Gastrocnemius medialis (tissue), 4 donors: ENCODE measurements at regions not wholly inside any gene's neighbourhood (a gene's known extent, or its start where the extent isn't known, plus 50 kb on each side); places are given as distances from the start of the nearest gene placed in this dataset.
"Not testable (repeated sequence)": the region's sequence is repeated elsewhere in the genome, so short reads cannot be mapped to it uniquely, and the experiment has no call there.

ENCODE experiments used
- POLR2A ChIP-seq, 2 donors: fragments of 450-650 bp; IDR thresholded peaks; one replicate each; pipeline ENCODE4 v1.6.1; 2017; ENCODE audit warnings: antibody characterized with exemption in 2 of 2, mild to moderate bottlenecking in 2 of 2, moderate library complexity in 2 of 2
- TF ChIP-seq, protein P1 (sequence below), 5 experiments: fragments of 450-650 bp in 3 of 5; fragments of 200-600 bp in 2 of 5; sonication (generic) in 2 of 5; IDR thresholded peaks in 4 of 5; conservative IDR thresholded peaks in 1 of 5; 1 replicate in 4 of 5; 2 replicates in 1 of 5; pipeline ENCODE4 v1.5.1; 2016 to 2019; ENCODE audit warnings: antibody characterized with exemption in 5 of 5, mild to moderate bottlenecking in 3 of 5, moderate library complexity in 3 of 5

GRCh38 chrY:17484157-17484556 is 395.9 kb downstream of the CDY2B start:
- TF ChIP-seq, protein P1, sequence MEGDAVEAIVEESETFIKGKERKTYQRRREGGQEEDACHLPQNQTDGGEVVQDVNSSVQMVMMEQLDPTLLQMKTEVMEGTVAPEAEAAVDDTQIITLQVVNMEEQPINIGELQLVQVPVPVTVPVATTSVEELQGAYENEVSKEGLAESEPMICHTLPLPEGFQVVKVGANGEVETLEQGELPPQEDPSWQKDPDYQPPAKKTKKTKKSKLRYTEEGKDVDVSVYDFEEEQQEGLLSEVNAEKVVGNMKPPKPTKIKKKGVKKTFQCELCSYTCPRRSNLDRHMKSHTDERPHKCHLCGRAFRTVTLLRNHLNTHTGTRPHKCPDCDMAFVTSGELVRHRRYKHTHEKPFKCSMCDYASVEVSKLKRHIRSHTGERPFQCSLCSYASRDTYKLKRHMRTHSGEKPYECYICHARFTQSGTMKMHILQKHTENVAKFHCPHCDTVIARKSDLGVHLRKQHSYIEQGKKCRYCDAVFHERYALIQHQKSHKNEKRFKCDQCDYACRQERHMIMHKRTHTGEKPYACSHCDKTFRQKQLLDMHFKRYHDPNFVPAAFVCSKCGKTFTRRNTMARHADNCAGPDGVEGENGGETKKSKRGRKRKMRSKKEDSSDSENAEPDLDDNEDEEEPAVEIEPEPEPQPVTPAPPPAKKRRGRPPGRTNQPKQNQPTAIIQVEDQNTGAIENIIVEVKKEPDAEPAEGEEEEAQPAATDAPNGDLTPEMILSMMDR (IDR thresholded peaks at IDR 0.05 in 4 of 5, conservative IDR thresholded peaks at IDR 0.05 in 1 of 5), result not testable (repeated sequence)
- not testable (repeated sequence) for TF ChIP-seq POLR2A (IDR thresholded peaks at IDR 0.05)
